ENCODE measurements at regions not wholly inside any gene's neighbourhood (a gene's known extent, or its start where the extent isn't known, plus 50 kb on each side); places are given as distances from the start of the nearest gene placed in this dataset.

DNA sequence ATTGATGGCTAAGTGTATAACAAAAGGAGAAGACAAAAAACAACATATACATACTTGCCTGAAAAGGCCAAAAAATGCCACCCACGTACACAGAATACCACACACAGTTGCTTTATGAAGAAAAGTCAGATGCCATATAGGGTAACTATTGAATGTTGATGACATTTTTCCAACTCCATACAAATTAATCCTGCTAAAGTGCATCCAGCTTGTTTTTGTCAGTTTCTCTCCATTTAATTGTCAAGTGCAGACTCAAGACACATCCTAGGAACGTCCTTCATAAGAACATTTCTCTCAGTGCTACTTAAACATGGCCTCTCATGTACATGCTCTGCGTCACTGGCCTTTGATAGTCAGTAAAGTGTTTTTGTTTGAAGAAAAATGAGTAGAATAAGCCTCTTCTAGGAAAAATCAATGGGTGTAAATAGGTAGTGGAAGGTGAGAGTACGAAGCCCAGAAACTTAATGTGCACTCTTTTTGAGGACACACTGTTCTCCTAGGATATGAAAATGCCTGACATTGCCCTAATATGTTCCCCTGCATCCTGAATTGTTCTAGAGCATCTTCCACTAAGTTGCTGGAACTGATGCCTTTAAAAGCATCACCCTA is 267.4 kb upstream of the ATP11B start:
- Mint-ChIP-seq H3K36me3 (ENCODE audit: insufficient read depth in 2 of 2) (no peaks in the 10 kb centered on the region), H3K4me1 (ENCODE audit: low read depth) (no peaks in the 10 kb centered on the region), H3K27me3 (ENCODE audit: low read depth) (no peaks in the 10 kb centered on the region), H3K9me3 (no peaks in the 10 kb centered on the region), H3K4me3 (no peak overlapping the region), H3K27ac (no peak overlapping the region)
- ATAC-seq (replicated peaks in 1 of 2) (no peak), DNase-seq (no peak)

DNA sequence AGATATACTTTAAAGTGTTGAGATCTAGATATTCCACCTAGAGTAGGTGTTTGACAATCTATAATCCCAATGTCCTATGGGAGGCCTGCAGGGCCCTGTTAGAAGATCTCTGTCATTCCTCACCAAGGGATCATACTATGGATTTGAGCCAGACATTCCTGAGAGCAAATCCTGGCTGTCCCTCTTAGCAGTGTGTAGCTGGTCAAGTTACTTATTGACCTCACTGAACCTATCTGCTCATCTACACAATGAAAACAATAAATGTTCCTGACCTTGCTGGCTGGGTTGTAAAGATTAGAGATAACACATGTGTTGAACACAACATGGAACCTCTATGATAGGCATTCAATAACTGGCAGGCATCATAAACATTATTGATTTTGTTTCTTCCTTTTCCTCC is 265.6 kb upstream of the ATP11B start:
- no peak overlapping the region for H3K4me3 Mint-ChIP-seq
- H3K4me1 Mint-ChIP-seq (ENCODE audit: low read depth): no peaks in the 10 kb centered on the region
- ATAC-seq (replicated peaks in 1 of 2): no peak
- no peaks in the 10 kb centered on the region for H3K27me3 Mint-ChIP-seq (ENCODE audit: low read depth)
- H3K27ac Mint-ChIP-seq: no peak overlapping the region
- no peaks in the 10 kb centered on the region for H3K36me3 Mint-ChIP-seq (ENCODE audit: insufficient read depth in 2 of 2)
- DNase-seq: no peak
- H3K9me3 Mint-ChIP-seq: no peaks in the 10 kb centered on the region

DNA sequence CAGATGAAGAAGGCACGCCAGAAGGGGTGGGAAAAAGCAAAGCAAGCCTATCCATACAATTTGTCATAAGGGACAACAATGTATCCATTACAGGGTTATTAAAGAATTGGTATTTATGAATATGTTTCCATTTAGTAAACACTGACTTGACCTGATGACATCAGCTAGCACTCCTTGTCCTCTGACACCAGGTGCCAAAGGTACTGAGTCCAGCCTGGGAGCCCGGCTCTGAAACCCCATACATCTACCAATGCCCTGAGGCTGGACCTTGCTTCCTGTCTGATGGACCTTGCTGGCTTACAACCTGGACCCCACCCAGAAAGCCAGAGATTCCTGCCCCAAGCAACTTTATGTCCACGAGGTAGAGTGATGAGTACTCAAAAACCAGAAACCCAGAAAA is 263.0 kb upstream of the ATP11B start:
- H3K27ac Mint-ChIP-seq: no peak overlapping the region
- no peaks in the 10 kb centered on the region for H3K4me1 Mint-ChIP-seq (ENCODE audit: low read depth)
- H3K36me3 Mint-ChIP-seq (ENCODE audit: insufficient read depth in 2 of 2): no peaks in the 10 kb centered on the region
- H3K9me3 Mint-ChIP-seq: peaks cover 1 to 4% of the 10 kb centered on the region in 2 donors
- no peak overlapping the region for H3K4me3 Mint-ChIP-seq
- ATAC-seq (replicated peaks in 1 of 2): no peak
- H3K27me3 Mint-ChIP-seq (ENCODE audit: low read depth): no peaks in the 10 kb centered on the region
- no peak for DNase-seq

DNA sequence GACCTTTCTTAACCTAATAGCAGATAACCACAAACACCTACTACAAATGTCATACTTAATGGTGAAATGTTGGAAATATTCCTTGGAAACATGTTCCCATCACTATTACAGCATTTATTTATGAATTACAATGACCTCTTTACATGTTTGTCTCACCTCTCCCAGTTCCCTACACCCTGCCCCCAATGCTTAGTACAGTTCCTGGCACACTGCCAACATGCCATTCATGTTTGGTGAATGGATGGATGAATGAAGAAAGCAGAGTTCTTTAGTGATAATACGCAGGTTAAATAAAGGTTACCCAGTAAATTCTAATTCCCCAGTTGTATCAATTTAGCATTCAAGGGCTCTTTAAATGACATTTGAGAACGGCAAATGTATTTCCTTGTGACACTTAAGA is 259.9 kb upstream of the ATP11B start:
- no peaks in the 10 kb centered on the region for H3K27me3 Mint-ChIP-seq (ENCODE audit: low read depth)

DNA sequence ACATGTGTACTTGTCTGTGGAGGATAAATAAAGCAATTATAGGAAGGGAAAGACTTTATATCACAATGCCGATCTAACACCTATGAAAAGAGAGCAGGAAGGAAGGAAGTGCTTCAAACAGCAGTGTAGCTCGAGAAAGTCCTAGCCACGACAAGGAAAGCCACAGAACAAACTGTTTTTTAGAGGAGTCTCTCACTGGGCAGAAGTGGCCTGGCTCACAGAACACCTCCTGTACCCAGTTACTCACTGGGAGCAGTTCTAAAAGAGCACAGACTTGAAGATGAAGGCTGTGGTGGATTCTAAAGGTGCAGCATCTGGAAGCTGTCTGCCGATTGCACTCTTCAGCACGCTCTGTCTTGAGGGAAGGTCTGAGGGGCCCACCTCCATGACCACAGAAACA is 248.8 kb upstream of the ATP11B start:
- Mint-ChIP-seq H3K36me3 (ENCODE audit: insufficient read depth in 2 of 2) (no peaks in the 10 kb centered on the region), H3K27me3 (ENCODE audit: low read depth) (peaks cover 7% of the 10 kb centered on the region), H3K4me3 (no peak overlapping the region), H3K9me3 (peaks cover 0 to 2% of the 10 kb centered on the region in 2 donors), H3K27ac (no peak overlapping the region), H3K4me1 (ENCODE audit: low read depth) (no peaks in the 10 kb centered on the region)
- no peak for DNase-seq
- no peak for ATAC-seq (replicated peaks in 1 of 2)

More for the DNA sequence above, 259.9 kb upstream of the ATP11B start:
- H3K9me3 Mint-ChIP-seq: peaks cover 3 to 4% of the 10 kb centered on the region in 2 donors
- no peak overlapping the region for H3K27ac Mint-ChIP-seq
- H3K4me3 Mint-ChIP-seq: no peak overlapping the region
- no peaks in the 10 kb centered on the region for H3K36me3 Mint-ChIP-seq (ENCODE audit: insufficient read depth in 2 of 2)
- ATAC-seq (replicated peaks in 1 of 2): no peak
- no peak for DNase-seq
- no peaks in the 10 kb centered on the region for H3K4me1 Mint-ChIP-seq (ENCODE audit: low read depth)

DNA sequence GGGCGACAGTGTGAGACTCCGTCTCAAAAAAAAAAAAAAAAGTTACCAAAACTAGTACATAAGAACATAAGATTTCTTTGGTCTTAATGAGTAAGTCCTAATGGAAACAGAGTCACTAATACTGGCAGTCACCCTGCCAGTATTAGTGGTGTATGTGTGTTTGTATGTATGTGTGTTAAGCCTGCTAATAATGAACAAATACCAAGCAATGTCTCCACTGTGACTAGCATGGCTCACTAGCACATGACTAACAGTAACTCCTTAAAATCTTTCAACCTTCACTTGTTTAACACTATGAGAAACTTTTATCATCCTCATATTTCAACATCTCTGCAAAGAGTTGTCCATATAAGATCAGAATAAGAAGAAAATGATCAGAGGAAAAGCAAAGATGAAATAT is 231.0 kb upstream of the ATP11B start:
- Mint-ChIP-seq H3K27me3 (ENCODE audit: low read depth) (peaks cover 8% of the 10 kb centered on the region), H3K4me1 (ENCODE audit: low read depth) (no peaks in the 10 kb centered on the region), H3K9me3 (peaks cover 0 to 8% of the 10 kb centered on the region in 2 donors), H3K36me3 (ENCODE audit: insufficient read depth in 2 of 2) (peaks cover 0 to 1% of the 10 kb centered on the region in 2 donors), H3K27ac (no peak overlapping the region), H3K4me3 (no peak overlapping the region)
- DNase-seq (no peak), ATAC-seq (replicated peaks in 1 of 2) (no peak)

DNA sequence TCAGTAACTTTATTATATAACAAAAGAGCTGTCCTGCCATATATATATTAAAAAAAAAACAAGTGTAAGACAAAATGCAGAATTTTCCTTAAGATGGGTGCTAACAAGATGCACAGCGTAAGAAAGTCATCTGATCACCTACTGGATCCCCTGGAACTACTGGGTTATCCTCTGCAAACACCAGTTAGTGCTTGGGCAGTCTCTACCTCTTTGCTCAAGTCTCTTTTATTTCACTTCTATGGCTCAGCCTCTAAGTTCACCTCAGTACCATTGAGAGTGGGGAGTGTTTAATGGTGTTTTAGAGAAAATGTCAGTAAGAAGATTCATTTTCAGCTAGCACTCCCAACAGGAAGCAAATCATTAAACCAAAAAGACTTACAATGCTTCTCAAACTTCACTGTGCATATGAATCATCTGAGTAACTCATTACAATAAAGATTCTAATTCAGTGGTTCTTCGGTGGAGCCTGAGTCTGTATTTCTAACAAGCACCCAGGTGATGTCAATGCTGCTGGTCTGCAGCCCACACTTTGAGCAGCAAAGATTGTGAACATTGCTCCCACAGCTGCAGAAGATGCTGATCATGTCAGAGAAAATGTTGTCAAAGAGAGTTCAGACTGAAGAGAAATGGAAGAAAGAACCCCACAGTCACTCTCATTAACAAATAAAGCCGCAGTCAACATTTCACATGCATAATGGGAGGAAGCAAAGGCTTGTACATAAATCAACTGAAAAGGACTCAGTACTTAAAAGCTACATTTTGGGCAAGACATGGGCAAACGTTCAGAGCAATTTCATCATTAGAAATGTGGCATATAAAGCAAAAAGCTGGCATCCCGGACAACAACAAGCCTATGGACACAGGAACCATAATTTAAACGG is 227.1 kb upstream of the ATP11B start:
- DNase-seq (no peak), ATAC-seq (replicated peaks in 1 of 2) (no peak)
- Mint-ChIP-seq H3K27ac (no peak overlapping the region), H3K36me3 (ENCODE audit: insufficient read depth in 2 of 2) (no peaks in the 10 kb centered on the region), H3K4me3 (no peak overlapping the region), H3K4me1 (ENCODE audit: low read depth) (no peaks in the 10 kb centered on the region), H3K27me3 (ENCODE audit: low read depth) (peaks cover 8% of the 10 kb centered on the region), H3K9me3 (no peaks in the 10 kb centered on the region)

DNA sequence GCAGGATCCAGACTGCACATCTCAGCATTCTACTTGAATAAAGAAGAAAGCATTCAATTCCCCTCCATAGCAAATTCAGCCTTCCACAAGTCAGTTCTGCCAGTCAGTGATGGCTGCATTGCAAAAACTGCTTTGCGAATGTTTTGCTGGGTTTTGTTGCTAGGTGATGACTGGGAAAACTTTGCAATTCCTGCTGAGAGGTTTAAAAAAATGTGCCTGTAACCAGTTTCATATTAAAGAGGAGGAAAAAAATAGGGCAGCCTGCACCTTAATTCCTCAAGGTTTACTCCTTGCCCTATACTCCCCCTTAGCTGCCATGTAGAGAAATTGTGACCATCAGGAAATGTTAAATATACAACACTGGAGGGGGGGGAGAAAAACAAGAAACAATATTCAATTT is 225.6 kb upstream of the ATP11B start:
- Mint-ChIP-seq H3K9me3 (no peaks in the 10 kb centered on the region), H3K27ac (no peak overlapping the region), H3K4me1 (ENCODE audit: low read depth) (no peaks in the 10 kb centered on the region), H3K36me3 (ENCODE audit: insufficient read depth in 2 of 2) (no peaks in the 10 kb centered on the region), H3K27me3 (ENCODE audit: low read depth) (peaks cover 8% of the 10 kb centered on the region), H3K4me3 (no peak overlapping the region)
- no peak for DNase-seq
- no peak for ATAC-seq (replicated peaks in 1 of 2)

DNA sequence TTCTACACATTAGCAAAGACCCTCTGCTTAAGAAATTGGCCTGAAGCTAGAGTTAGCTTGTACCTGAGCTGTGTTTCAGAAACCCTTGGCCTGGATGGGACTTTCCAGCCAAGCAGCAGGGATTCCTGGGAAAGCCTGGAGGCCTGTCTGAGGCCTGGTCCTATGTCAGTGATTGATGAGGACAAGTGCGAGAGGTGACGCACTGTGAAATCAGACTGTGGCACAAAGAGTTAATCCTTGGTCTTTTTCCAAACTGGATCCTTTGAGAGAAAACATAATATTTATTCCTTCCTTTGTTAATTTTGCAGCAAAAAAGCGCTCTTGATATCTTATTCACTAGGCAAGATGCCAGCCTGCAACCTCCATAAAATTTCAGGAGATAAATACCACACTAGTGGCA is 225.0 kb upstream of the ATP11B start:
- no peak overlapping the region for H3K27ac Mint-ChIP-seq
- no peak for ATAC-seq (replicated peaks in 1 of 2)

DNA sequence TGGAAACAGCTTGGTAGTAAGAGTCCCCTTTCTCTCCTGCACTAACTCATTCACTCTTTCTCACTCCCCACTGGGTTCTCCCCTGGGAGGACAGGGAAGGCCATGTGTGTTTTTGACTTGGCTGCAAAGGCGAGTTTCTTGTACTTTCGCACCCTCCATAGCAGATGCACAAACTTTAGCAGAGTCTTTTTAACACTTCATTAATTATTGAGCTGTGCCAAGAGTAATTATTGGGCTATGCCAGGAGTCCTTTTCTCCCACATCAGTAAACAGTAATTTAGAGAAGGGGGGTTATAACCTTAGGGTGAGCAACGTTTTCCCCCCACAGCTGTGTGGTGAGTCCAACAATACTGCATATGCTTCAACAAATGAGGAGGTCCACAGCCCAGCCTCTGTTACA is 224.4 kb upstream of the ATP11B start:
- Mint-ChIP-seq H3K27ac (no peak overlapping the region), H3K27me3 (ENCODE audit: low read depth) (peaks cover 8% of the 10 kb centered on the region), H3K4me3 (no peak overlapping the region), H3K4me1 (ENCODE audit: low read depth) (no peaks in the 10 kb centered on the region), H3K36me3 (ENCODE audit: insufficient read depth in 2 of 2) (no peaks in the 10 kb centered on the region), H3K9me3 (peaks cover 5% of the 10 kb centered on the region in 2 donors)
- DNase-seq (no peak), ATAC-seq (replicated peaks in 1 of 2) (no peak)

More for the DNA sequence above, 225.0 kb upstream of the ATP11B start:
- peaks cover 8% of the 10 kb centered on the region for H3K27me3 Mint-ChIP-seq (ENCODE audit: low read depth)
- H3K4me3 Mint-ChIP-seq: no peak overlapping the region
- H3K36me3 Mint-ChIP-seq (ENCODE audit: insufficient read depth in 2 of 2): no peaks in the 10 kb centered on the region
- DNase-seq: no peak
- H3K4me1 Mint-ChIP-seq (ENCODE audit: low read depth): no peaks in the 10 kb centered on the region
- peaks cover 0 to 4% of the 10 kb centered on the region in 2 donors for H3K9me3 Mint-ChIP-seq

DNA sequence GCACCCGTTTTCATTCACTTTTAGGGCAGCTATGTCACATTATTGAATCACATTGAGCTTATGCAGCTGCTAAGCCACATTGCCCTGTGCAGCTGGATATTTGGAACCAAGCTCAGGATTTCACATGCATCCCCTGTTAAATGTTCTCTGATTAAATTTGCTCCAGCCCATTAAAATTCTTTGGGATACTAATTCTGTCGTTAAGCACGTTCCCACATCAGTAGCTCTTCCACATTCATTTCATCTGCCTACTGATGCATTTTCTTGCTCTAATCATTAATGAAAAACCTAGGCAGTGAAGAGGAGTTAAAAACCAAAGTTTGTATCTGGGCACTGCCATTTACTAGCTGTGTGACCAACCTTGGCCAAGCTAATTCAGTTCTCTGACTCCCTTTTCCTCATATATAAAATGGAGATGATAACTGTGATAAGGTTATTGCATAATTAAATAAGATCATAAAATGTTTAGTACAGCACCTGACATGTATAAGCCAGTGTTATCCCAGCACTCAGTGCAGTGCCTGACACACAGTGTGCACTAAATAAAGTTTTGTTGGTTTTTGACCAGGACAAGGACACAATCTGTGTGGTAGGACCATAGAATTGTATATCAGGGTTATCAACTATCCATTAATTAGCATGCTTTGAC is 222.2 kb upstream of the ATP11B start:
- ATAC-seq (replicated peaks in 1 of 2) (no peak), DNase-seq (no peak)
- H3K36me3 Mint-ChIP-seq (ENCODE audit: insufficient read depth in 2 of 2): no peaks in the 10 kb centered on the region
- peaks cover 8% of the 10 kb centered on the region for H3K27me3 Mint-ChIP-seq (ENCODE audit: low read depth)
- peaks cover 9% of the 10 kb centered on the region in 2 donors for H3K9me3 Mint-ChIP-seq
- no peaks in the 10 kb centered on the region for H3K4me1 Mint-ChIP-seq (ENCODE audit: low read depth)
- no peak overlapping the region for H3K4me3 Mint-ChIP-seq
- no peak overlapping the region for H3K27ac Mint-ChIP-seq

DNA sequence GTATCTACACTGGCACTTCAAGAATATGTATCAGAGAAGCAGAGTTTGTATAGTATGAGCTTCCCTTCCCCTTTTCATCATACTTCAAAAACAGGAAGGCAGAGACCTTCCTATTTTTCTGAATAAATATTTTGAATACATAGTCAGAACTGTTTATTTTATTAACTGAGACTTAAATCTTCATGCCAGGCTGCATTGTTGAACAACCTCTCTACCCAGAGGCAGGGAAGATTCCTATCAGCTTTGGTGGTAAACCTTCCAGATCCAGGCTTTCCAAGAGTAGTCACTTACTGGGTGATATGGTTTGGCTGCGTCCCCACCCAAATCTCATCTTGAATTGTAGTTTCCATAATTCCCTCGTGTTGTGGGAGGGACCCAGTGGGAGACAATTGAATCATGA is 217.4 kb upstream of the ATP11B start:
- Mint-ChIP-seq H3K4me1 (ENCODE audit: low read depth) (no peaks in the 10 kb centered on the region), H3K4me3 (no peak overlapping the region), H3K9me3 (peaks cover 9 to 11% of the 10 kb centered on the region in 2 donors), H3K36me3 (ENCODE audit: insufficient read depth in 2 of 2) (no peaks in the 10 kb centered on the region), H3K27me3 (ENCODE audit: low read depth) (peaks cover under 1% of the 10 kb centered on the region), H3K27ac (no peak overlapping the region)
- DNase-seq (no peak), ATAC-seq (replicated peaks in 1 of 2) (no peak)

DNA sequence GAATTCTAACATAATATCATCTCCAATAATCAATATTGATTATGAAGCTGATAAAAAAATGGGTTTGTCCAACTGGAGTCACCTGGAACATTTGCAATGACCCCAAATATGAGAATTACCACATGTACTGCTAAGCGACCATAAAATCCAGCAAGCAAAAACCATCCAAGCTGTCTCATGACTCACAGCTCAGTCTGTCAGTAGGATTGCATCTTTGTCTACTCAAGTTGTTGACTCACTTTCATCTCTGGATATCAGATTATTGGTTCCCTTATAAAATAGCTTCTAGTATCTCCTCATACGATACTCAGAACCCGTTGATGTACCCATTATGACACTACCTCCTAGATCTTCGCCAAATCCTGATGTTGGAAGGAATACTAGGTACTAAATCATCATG is 209.8 kb upstream of the ATP11B start:
- Mint-ChIP-seq H3K4me3 (no peak overlapping the region), H3K27me3 (ENCODE audit: low read depth) (no peaks in the 10 kb centered on the region), H3K9me3 (no peaks in the 10 kb centered on the region), H3K36me3 (ENCODE audit: insufficient read depth in 2 of 2) (peaks cover 0 to 2% of the 10 kb centered on the region in 2 donors), H3K4me1 (ENCODE audit: low read depth) (no peaks in the 10 kb centered on the region), H3K27ac (no peak overlapping the region)
- ATAC-seq (replicated peaks in 1 of 2) (no peak), DNase-seq (no peak)
